ENCODE measurements at regions not wholly inside any gene's neighbourhood (a gene's known extent, or its start where the extent isn't known, plus 50 kb on each side); places are given as distances from the start of the nearest gene placed in this dataset.

- 52 to 67% methylated on average over 15 of the region's 15 CpGs for WGBS, 2 donors
- Histone ChIP-seq H3K27ac (no peak overlapping the region), H3K27me3 (no peaks in the 10 kb centered on the region), H3K36me3 (no peaks in the 10 kb centered on the region), H3K9me3 (no peaks in the 10 kb centered on the region), H3K4me1 (no peaks in the 10 kb centered on the region), H3K4me3 (no peak overlapping the region)
- TF ChIP-seq EP300 (IDR thresholded peaks at IDR 0.05) = no peak
- TF ChIP-seq POLR2AphosphoS5 (IDR thresholded peaks at IDR 0.05) = no peak
- no peak for TF ChIP-seq CTCF (IDR thresholded peaks at IDR 0.05)
- no peak for TF ChIP-seq POLR2A (IDR thresholded peaks at IDR 0.05)
- intact Hi-C loops (cut with DNase I) = no loop called here
- DNase-seq = no peak
Observed at GRCh38 chr13:68023838-68024581, 793.9 kb upstream of the PCDH9 start.

- TF ChIP-seq CTCF (IDR thresholded peaks at IDR 0.05) (no peak), EP300 (IDR thresholded peaks at IDR 0.05) (no peak), POLR2AphosphoS5 (IDR thresholded peaks at IDR 0.05) (no peak), POLR2A (IDR thresholded peaks at IDR 0.05) (no peak)
- DNase-seq = no peak
- no peaks in the 10 kb centered on the region for H3K9me3 ChIP-seq
- intact Hi-C loops (cut with DNase I) = no loop called here
- no peaks in the 10 kb centered on the region for H3K36me3 ChIP-seq
- H3K27ac ChIP-seq = no peak overlapping the region
- no peaks in the 10 kb centered on the region for H3K4me1 ChIP-seq
- H3K4me3 ChIP-seq = no peak overlapping the region
- no peaks in the 10 kb centered on the region for H3K27me3 ChIP-seq
- 95% methylated on average over 1 of the region's 1 CpG for WGBS, 2 donors
Observed at GRCh38 chr13:68019901-68020300, 789.8 kb upstream of the PCDH9 start.

GRCh38 chr13:68009546-68009945 lies 779.4 kb upstream of the PCDH9 start:
- TF ChIP-seq POLR2A (IDR thresholded peaks at IDR 0.05) (no peak), EP300 (IDR thresholded peaks at IDR 0.05) (no peak), POLR2AphosphoS5 (IDR thresholded peaks at IDR 0.05) (no peak), CTCF (IDR thresholded peaks at IDR 0.05) (no peak)
- Histone ChIP-seq H3K27ac (no peak overlapping the region), H3K27me3 (no peaks in the 10 kb centered on the region), H3K36me3 (no peaks in the 10 kb centered on the region), H3K4me1 (no peaks in the 10 kb centered on the region), H3K9me3 (no peaks in the 10 kb centered on the region), H3K4me3 (no peak overlapping the region)
- DNase-seq = no peak
- intact Hi-C loops (cut with DNase I) = no loop called here
- 91 to 94% methylated on average over 3 of the region's 3 CpGs for WGBS, 2 donors

- no peak for TF ChIP-seq EP300 (IDR thresholded peaks at IDR 0.05)
- TF ChIP-seq CTCF (IDR thresholded peaks at IDR 0.05) = no peak
- TF ChIP-seq POLR2AphosphoS5 (IDR thresholded peaks at IDR 0.05) = no peak
- TF ChIP-seq POLR2A (IDR thresholded peaks at IDR 0.05) = no peak
- no peaks in the 10 kb centered on the region for H3K9me3 ChIP-seq
Observed at GRCh38 chr13:68007576-68007975, 777.4 kb upstream of the PCDH9 start.

GRCh38 chr13:67996101-67996500 lies 766.0 kb upstream of the PCDH9 start:
- no peaks in the 10 kb centered on the region for H3K9me3 ChIP-seq
- H3K4me3 ChIP-seq = no peak overlapping the region
- TF ChIP-seq POLR2A (IDR thresholded peaks at IDR 0.05) = no peak
- 92 to 93% methylated on average over 11 of the region's 11 CpGs for WGBS, 2 donors
- no peaks in the 10 kb centered on the region for H3K4me1 ChIP-seq
- intact Hi-C loops (cut with DNase I) = no loop called here
- no peaks in the 10 kb centered on the region for H3K36me3 ChIP-seq
- H3K27me3 ChIP-seq = no peaks in the 10 kb centered on the region
- H3K27ac ChIP-seq = no peak overlapping the region
- no peak for DNase-seq

More at GRCh38 chr13:68007576-68007975, 777.4 kb upstream of the PCDH9 start:
- Histone ChIP-seq H3K4me1 (no peaks in the 10 kb centered on the region), H3K27me3 (no peaks in the 10 kb centered on the region), H3K27ac (no peak overlapping the region), H3K36me3 (no peaks in the 10 kb centered on the region), H3K4me3 (no peak overlapping the region)
- no peak for DNase-seq
- 21 to 68% methylated on average over 1 of the region's 1 CpG for WGBS, 2 donors
- intact Hi-C loops (cut with DNase I) = no loop called here

Measured in sigmoid colon (tissue), 6 donors.